Middle frontal gyrus (tissue), 1 donor: ENCODE measurements at regions not wholly inside any gene's neighbourhood (a gene's known extent, or its start where the extent isn't known, plus 50 kb on each side); places are given as distances from the start of the nearest gene placed in this dataset.
"Not testable (repeated sequence)": the region's sequence is repeated elsewhere in the genome, so short reads cannot be mapped to it uniquely, and the experiment has no call there.

ENCODE experiments used
- DNase-seq: peaks from one replicate; pipeline ENCODE4 v3.0.0-alpha.2; 2015; ENCODE audit warnings: low spot score; ENCODE audit errors: extremely low spot score

- DNase-seq = no peak
Observed at GRCh38 chr16:26583803-26584202, 482.9 kb upstream of the C16orf82 start.

GRCh38 chr16:26593700-26594099 lies 473.0 kb upstream of the C16orf82 start:
- DNase-seq = no peak

GRCh38 chr16:26594666-26595065 lies 472.1 kb upstream of the C16orf82 start:
- no peak for DNase-seq

- DNase-seq = no peak
Observed at GRCh38 chr16:26595199-26595598, 471.5 kb upstream of the C16orf82 start.

DNA sequence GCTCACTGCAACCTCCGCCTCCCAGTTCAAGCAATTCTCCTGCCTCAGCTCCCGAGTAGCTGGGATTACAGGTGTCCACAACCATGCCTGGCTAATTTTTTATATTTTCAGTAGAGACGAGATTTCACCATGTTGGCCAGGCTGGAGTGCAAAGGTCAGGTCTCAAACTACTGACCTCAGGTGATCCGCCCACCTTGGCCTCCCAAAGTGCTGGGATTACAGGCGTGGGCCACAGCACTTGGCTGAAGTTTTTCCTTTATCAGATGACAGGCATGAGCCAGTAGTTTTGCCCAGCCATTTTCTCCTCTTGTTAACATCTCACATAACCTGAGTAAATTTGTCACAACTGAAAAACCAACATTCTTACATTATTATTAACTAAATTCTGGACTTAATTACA lies 470.7 kb upstream of the C16orf82 start:
- DNase-seq = not testable (repeated sequence)

- DNase-seq = no peak
Observed at GRCh38 chr16:26598061-26598460, 468.7 kb upstream of the C16orf82 start.

DNA sequence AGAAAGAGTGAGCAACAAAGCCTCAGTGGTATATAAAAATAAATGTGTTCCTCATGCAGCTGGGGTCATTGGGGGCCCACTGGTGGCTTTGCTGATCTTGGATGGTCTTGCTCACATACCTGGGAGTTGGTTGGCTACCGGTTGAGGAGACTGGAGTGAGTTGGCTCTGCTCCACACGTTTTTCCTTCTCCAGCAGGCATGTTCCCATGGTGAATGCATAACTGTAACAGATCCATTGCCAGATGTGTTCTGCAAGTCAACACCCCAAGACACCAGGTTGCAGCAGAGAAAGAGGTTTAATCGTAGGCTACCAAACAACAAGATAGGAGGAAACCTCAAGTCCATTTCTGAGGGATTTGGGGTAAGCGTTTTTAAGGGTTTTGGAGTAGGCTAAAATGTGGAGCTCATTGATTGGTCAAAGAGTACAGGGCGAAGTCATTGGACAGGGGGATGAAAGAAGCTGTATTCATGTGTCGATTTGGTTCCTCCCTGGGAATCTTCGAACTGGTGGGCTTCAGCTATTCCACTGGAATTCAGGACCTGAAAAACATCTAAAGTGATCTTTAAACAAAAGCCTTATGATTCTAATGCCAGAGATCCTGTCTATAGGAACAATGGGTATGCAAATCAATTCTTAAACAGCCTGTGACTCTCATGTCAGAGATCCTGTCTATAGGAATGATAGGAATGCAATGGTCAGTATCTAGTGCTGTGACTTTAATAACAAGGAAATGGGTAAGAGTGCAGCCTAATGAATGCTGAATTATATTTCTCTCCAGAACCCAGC lies 467.5 kb upstream of the C16orf82 start:
- DNase-seq = no peak

GRCh38 chr16:26599785-26600104 lies 467.0 kb upstream of the C16orf82 start:
- DNase-seq = no peak

GRCh38 chr16:26601335-26601734 lies 465.4 kb upstream of the C16orf82 start:
- DNase-seq = no peak

DNA sequence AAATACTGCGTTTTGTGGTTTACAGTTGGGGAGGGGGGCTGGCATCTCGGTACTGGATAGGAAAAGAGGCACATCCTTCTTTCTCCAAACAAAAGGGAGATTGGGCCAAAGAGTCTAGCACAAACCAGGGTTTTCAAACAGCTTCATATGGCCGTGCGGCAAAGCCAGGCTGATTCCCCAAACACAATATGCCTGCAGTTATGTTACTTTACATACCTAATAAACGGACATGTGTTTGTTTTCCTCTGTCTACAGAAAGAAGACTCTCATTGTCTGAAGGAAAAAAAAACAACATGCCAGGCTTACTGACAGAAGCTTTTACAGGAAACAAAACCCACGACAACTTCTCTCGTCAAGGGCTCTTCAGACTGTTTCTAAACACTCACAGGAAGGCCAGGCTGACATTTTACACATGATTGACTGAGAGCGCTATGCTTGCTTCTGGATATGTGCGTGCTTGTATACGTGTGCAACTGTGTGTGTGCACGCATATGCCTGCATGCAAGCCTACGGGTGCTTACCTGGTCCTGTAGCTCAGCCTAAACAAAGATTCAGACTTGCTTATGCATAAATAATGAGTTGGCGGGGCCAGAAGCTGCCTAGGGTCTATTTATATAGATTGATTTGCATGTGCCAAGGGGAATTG lies 461.0 kb upstream of the C16orf82 start:
- no peak for DNase-seq

- DNase-seq = no peak
Observed at GRCh38 chr16:26606381-26607150, 460.2 kb upstream of the C16orf82 start.

DNA sequence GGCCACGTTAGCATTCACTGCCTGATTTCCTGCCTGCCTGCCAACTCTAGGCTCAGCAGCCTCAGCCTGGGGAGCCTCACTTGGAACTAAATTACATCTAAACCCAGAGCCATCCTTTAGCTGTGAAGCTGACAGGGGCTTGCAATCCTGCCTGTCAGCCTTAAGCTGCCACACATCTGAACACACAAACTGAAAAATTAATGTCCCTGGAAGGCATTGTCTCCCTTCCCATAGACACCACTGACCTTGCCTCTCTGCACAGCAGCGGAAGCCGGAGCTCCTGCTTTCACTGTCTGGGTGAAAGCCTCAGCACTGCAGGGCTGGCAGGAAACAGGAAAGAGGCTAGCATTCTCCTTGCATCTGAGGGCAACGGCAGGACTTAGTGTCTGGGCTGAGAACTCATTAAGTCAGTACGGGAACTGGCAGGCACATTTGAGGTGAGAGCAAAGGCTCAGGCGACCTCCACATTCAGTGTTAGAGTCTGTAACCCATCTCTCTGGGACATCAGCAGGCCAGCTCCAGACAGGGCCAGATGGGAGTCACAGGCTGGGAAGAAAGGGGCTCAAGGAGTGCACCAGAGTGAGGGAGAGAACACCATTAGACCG lies 452.4 kb upstream of the C16orf82 start:
- no peak for DNase-seq

GRCh38 chr16:26623442-26623841 lies 443.3 kb upstream of the C16orf82 start:
- DNase-seq = no peak

GRCh38 chr16:26627958-26628357 lies 438.8 kb upstream of the C16orf82 start:
- no peak for DNase-seq

- DNase-seq = not testable (repeated sequence)
Observed at GRCh38 chr16:26631365-26631764, 435.4 kb upstream of the C16orf82 start.

DNA sequence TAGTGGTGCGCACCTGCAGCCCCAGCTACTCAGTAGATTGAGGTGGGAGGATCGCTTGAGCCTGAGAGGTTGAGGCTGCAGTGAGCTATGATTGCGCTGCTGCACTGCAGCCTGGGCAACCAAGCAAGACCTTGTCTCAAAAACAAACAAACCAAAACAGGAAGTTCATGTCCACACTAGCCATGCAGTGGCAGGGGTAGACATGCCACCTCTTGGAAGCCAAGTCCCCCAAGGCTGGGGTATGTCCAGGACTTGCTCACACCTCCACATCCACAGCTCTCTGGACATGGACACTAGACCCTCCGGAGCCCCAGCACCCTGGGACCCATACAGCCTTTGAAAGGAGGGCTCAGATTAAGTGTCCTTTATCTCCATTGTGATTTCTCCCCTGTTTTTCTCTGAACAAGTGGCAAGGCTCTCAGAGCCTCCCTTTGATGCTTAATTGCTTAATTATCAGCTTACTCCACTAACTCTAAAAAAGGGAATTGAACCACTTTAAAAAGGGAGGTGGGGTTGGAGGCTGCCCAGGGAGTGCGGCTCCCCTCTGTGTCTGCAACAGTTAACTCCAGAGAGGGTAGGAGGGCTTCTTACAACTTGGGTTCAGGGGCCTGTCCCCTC lies 424.6 kb upstream of the C16orf82 start:
- DNase-seq = no peak

- DNase-seq = no peak
Observed at GRCh38 chr16:26643519-26643918, 423.2 kb upstream of the C16orf82 start.

DNA sequence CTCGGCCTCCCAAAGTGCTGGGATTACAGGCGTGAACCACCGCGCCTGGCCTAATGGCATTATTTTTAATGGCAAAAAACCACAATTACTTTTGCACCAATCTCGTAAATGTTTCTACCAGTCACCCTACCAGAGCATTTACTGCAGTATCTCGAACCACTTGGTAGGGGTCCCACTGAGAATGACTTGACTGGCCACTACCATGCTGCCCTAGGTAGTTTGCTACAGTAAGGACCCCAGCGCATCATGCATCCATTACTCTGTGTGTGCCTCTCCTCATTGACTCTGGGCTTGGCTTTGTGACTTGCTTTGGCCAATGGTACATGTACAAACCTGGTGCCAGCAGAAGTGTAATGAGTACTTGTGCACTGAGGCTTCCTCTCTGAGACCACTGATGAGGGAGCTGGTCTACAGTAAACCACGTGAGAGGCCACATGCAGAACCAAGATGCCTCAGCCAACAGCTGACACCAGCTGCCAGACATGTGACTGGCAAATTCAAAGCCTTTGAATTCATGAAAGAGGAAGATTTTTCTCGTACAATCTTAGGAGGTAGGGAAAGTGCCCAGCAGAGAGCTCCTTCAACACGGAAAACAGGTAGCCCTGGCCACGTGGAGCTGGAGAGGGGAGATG lies 421.7 kb upstream of the C16orf82 start:
- no peak for DNase-seq

GRCh38 chr16:26645614-26646013 lies 421.1 kb upstream of the C16orf82 start:
- no peak for DNase-seq

GRCh38 chr16:26647870-26648269 lies 418.9 kb upstream of the C16orf82 start:
- DNase-seq = no peak

DNA sequence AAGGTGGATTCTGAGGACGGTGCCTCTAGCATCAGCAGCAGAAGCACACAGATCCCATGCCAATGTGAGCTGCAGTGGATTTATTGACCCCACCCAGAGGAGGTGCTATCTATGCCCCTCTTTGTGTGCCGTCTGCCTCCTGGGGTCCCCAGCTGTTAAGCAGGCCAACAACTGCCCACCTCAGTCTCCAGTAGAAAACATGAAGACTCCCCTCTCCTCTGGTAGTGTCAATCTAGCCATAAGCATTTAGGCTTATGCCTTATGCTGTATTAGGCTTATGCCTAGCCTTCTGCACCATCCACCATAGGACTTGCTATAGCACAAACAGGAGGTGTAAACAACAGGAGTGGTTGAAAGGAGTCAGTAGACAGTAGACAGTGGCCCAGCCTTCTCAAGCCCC lies 417.9 kb upstream of the C16orf82 start:
- no peak for DNase-seq
